ENCODE measurements at regions not wholly inside any gene's neighbourhood (a gene's known extent, or its start where the extent isn't known, plus 50 kb on each side); places are given as distances from the start of the nearest gene placed in this dataset.

GRCh38 chr3:148315756-148316155, 381.9 kb upstream of the AGTR1 start:
- TF ChIP-seq, protein P1, sequence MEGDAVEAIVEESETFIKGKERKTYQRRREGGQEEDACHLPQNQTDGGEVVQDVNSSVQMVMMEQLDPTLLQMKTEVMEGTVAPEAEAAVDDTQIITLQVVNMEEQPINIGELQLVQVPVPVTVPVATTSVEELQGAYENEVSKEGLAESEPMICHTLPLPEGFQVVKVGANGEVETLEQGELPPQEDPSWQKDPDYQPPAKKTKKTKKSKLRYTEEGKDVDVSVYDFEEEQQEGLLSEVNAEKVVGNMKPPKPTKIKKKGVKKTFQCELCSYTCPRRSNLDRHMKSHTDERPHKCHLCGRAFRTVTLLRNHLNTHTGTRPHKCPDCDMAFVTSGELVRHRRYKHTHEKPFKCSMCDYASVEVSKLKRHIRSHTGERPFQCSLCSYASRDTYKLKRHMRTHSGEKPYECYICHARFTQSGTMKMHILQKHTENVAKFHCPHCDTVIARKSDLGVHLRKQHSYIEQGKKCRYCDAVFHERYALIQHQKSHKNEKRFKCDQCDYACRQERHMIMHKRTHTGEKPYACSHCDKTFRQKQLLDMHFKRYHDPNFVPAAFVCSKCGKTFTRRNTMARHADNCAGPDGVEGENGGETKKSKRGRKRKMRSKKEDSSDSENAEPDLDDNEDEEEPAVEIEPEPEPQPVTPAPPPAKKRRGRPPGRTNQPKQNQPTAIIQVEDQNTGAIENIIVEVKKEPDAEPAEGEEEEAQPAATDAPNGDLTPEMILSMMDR (IDR thresholded peaks at IDR 0.05; ENCODE audit: insufficient read depth, low read depth, low read length): no peak
- no peak for TF ChIP-seq EZH2 (IDR thresholded peaks at IDR 0.05; ENCODE audit: insufficient read depth, low read length)
